HG02943 (cell line): ENCODE measurements at regions not wholly inside any gene's neighbourhood (a gene's known extent, or its start where the extent isn't known, plus 50 kb on each side); places are given as distances from the start of the nearest gene placed in this dataset.
"Not testable (repeated sequence)": the region's sequence is repeated elsewhere in the genome, so short reads cannot be mapped to it uniquely, and the experiment has no call there.

Experiments
- ATAC-seq: cut with Tn5 transposase; IDR thresholded peaks from one replicate; pipeline ENCODE4 v1.9.1; 2021; ENCODE audit warnings: mild to moderate bottlenecking, low read depth, moderate library complexity; ENCODE audit not compliant: unreplicated experiment

- no peak for ATAC-seq
Observed at GRCh38 chr18:39591649-39592048, 2026.1 kb upstream of the CELF4 start.

- no peak for ATAC-seq
Observed at GRCh38 chr18:39589496-39589895, 2023.9 kb upstream of the CELF4 start.

- no peak for ATAC-seq
Observed at GRCh38 chr18:39587586-39587985, 2022.0 kb upstream of the CELF4 start.

GRCh38 chr18:39586741-39587140 lies 2021.1 kb upstream of the CELF4 start:
- ATAC-seq = no peak

DNA sequence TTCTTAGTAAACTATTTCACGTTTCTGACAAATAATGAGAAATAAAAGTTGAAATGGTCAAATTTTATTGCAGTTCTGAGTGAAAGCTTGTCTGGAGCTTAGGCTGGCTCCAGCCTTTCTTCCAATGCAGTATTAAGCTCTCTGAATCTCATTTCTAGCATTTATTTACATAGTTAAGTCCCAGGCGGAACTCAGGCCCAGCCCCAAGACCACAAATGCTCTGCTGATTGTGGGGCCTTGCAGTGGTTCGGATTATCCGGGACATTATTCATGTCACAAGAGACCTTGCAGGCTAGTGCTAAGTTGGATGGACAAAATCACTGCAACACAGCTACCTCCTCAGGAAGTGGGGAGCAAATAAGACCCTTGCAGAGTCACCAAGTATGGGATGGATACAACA lies 2009.3 kb upstream of the CELF4 start:
- no peak for ATAC-seq

GRCh38 chr18:39571511-39571910 lies 2005.9 kb upstream of the CELF4 start:
- no peak for ATAC-seq

DNA sequence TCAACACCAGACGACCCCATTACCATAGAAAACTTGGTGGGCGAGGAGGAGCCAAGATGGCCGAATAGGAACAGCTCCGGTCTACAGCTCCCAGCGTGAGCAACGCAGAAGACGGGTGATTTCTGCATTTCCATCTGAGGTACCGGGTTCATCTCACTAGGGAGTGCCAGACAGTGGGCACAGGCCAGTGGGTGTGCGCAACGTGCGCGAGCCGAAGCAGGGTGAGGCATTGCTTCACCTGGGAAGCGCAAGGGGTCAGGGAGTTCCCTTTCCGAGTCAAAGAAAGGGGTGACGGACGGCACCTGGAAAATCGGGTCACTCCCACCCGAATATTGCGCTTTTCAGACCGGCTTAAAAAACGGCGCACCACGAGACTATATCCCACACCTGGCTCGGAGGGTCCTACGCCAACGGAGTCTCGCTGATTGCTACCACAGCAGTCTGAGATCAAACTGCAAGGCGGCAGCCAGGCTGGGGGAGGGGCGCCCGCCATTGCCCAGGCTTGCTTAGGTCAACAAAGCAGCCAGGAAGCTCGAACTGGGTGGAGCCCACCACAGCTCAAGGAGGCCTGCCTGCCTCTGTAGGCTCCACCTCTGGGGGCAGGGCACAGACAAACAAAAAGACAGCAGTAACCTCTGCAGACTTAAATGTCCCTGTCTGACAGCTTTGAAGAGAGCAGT lies 2000.1 kb upstream of the CELF4 start:
- ATAC-seq = not testable (repeated sequence)

DNA sequence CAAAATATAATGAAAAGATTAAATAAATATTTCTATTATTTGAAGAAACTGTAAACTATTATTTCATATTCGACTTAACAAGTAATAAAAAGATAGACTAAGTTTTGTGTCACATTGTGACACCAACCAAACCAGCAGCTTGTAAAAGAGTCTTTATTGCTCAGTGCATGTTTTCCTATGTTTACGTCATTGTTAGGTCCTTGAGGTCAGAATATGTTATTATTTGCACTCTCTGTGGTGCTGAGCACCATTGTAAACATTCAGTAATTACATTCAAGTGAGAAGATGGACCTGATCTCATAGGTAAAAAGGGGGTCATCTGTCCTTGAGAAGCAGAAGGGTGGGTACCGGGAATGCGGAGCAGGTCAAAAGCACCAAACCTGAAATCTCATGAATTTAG lies 1999.1 kb upstream of the CELF4 start:
- ATAC-seq = no peak

DNA sequence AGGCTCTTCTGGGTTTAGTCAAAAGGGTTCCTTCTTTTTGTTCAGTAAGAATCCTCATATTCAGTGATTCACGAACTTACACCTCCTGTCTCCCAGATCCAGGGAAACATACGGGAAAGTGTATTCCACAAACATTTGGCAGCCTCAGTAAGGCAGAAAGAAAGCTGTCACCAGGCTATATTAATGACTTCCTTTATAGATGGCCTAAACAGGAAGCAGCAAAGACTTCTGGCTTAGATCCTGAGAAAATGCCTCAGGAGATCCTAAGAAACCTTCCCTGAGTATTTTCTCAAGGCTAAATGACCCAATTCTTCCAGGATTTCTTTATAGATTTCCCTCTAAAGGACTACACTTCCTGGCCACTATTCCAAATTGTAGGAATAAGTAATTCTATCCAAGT lies 1995.5 kb upstream of the CELF4 start:
- no peak for ATAC-seq

DNA sequence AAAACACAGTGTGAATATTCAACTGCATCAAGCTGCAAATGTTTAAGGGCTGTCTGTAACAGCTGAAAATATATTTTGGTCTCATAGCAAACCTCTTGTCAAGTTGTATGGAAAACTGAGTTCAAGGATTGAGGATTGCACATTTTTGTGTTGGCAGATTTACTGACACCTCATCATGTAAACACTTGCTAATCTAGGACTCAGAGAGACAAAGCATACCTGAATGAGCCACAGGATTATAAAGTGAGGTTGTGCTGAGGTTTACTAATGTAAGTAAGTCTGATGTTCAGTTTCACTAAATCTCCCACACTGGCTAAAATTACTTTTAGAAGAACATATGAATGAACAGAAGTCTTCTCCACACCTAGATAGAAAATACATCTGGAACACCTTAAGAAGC lies 1993.1 kb upstream of the CELF4 start:
- no peak for ATAC-seq

- no peak for ATAC-seq
Observed at GRCh38 chr18:39555496-39555895, 1989.9 kb upstream of the CELF4 start.

GRCh38 chr18:39550701-39551100 lies 1985.1 kb upstream of the CELF4 start:
- ATAC-seq = no peak

DNA sequence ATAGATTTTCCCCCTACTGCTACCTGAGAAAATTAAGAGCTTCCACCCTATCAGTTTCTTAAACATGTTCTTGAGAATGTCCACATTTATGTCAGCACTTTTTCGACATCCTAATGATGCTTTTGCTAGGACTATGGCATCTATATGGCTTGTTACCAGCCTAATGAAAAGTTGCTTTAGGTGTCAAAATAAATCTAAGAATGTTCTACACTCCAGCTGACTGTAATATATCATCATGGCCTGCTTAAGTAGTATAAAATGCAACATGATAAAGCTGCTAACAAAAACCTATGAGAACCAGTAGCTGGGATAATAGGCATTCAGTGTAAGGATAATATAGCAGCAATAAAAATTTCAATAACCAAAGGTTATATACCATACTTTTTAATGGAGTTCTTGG lies 1983.5 kb upstream of the CELF4 start:
- no peak for ATAC-seq

GRCh38 chr18:39531659-39532058 lies 1966.1 kb upstream of the CELF4 start:
- ATAC-seq = no peak

GRCh38 chr18:39529358-39529757 lies 1963.8 kb upstream of the CELF4 start:
- ATAC-seq = no peak

- ATAC-seq = no peak
Observed at GRCh38 chr18:39527465-39527864, 1961.9 kb upstream of the CELF4 start.

GRCh38 chr18:39524370-39524769 lies 1958.8 kb upstream of the CELF4 start:
- ATAC-seq = no peak

- ATAC-seq = no peak
Observed at GRCh38 chr18:39523281-39523680, 1957.7 kb upstream of the CELF4 start.

DNA sequence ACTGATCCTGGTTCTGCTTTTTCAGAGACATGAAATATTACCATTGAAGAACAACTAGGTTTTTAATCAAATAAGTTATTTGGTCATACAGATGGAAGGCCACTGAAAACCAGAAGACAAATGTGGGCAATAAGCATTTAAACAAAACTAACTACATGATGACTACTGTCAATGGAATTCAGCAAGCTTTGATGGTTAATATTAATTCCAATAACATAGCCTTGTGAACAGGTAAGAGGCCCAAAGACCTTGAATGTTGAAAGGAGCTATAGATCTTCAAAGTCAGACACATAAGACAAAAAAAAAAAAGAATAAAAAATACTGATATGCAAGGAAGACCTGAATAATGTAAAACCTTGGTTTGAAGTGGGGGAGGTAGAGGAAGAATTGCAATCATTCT lies 1955.6 kb upstream of the CELF4 start:
- no peak for ATAC-seq

DNA sequence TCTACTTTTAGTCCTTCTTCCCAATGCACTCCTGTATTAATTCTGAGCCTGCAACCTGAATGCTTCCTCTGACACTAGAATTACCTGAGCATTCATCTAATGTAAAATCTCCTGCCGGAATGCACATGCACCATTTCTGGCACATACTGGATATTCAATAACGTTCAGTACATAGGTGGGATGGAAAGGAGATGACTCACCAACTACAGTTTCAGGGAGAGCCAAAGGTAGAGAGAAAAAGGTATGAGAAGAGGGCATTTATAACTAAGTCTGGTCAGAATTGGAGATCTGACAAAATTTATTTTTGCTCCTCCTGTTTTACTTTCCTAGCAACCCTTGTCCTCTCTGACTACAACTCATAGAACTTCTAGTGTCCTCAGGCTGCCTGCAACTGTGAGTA lies 1954.1 kb upstream of the CELF4 start:
- ATAC-seq = no peak

- no peak for ATAC-seq
Observed at GRCh38 chr18:39515299-39515698, 1949.7 kb upstream of the CELF4 start.

GRCh38 chr18:39513186-39513585 lies 1947.6 kb upstream of the CELF4 start:
- no peak for ATAC-seq
